Tongue (tissue), 1 donor: ENCODE measurements at regions not wholly inside any gene's neighbourhood (a gene's known extent, or its start where the extent isn't known, plus 50 kb on each side); places are given as distances from the start of the nearest gene placed in this dataset.
"Not testable (repeated sequence)": the region's sequence is repeated elsewhere in the genome, so short reads cannot be mapped to it uniquely, and the experiment has no call there.

Experiments
- DNase-seq: peaks from one replicate; pipeline ENCODE4 v3.0.0-alpha.2; 2015

DNA sequence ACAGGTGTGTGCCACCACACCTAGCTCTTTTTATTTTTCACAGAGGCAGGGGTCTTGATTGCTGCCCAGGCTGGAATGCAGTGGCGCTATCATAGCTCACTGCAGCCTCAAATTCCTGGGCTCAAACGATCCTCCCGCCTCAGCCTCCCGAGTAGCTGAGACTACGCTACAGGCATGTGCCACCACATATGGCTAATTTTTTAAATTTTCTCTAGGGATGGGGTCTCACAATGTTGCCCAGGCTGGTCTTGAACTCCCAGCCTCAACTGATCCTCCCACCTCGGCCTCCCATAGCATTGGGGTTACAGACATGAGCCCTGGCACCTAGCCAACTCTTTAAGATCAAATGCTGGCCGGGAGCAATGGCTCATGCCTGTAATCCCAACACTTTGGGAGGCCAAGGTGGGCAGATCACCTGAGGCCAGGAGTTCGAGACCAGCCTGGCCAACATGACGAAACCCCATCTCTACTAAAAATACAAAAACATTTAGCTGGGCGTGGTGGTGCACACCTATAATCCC, 50.6 kb upstream of the MYL10 start:
- DNase-seq = not testable (repeated sequence)

GRCh38 chr7:101680406-101681145, 51.5 kb upstream of the MYL10 start:
- DNase-seq = no peak

GRCh38 chr7:101681170-101682007, 52.3 kb upstream of the MYL10 start:
- DNase-seq = peak; percentile 91

DNA sequence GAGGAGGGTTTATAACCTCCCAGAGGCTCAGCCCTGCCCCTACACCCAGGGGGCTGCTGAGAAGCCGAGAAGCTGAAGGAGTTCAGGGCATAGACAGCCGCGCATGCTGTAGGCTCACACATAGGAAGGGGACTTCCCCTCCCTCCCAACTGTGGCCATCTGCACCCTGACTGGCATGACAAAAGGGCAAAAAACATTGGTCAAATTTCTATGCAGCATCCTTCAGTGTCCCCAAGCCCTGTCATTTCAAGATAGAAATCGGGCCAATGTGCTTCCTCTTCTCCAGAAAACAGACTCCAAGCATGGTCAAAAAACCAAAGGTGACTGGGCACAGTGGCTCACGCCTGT, 55.9 kb upstream of the MYL10 start:
- DNase-seq = no peak

DNA sequence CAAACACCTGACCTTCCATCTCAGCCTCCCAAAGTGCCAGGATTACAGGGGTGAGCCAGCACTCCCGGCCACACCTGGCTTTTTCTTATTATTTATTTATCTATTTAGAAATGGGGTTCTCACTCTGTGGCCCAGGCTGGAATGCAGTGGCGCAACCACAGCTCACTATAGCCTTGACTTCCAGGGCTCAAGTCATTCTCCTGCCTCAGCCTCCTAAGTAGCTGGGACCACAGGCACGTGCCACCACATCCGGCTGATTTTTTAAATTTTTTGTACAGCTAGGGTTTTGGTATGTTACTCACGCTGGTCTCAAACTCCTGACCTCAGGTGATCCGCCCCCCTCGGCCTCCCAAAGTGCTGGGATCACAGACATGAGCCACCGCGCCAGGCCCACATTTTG, 56.9 kb upstream of the MYL10 start:
- no peak for DNase-seq

DNA sequence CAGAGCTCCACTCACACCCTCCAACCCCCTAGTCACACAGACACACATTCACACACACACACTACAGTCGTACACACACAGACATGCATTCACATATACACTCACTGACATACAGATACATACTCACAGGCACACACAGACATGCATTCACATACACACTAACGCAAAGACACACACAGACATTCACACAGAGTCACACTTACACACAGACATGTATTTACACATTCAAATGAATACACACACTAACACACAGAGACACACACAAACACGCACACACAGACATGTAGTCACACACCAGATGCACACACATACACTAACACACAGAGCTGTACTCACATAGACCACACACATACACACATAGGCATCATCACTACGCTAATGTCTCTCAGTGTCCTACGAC, 58.0 kb upstream of the MYL10 start:
- no peak for DNase-seq

DNA sequence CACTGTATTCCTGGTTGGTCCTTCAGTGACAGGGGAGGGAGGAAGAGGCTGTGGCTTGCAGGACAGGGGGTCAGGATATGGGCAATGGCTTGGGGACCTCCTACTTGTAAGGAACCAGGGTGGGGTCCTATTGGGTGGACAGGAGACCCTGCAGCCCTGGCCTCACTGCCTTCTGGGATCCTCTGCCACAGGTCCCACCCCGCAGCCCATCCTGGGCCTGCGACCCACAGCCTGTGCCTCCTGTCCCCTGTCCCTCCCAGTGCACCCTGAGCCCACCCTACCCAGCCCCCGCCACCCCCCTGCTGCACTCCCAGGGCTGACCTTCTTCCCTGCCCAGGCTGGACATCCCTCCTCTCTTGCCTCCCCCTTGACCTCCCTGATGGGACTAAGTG, 58.7 kb upstream of the MYL10 start:
- DNase-seq = no peak

DNA sequence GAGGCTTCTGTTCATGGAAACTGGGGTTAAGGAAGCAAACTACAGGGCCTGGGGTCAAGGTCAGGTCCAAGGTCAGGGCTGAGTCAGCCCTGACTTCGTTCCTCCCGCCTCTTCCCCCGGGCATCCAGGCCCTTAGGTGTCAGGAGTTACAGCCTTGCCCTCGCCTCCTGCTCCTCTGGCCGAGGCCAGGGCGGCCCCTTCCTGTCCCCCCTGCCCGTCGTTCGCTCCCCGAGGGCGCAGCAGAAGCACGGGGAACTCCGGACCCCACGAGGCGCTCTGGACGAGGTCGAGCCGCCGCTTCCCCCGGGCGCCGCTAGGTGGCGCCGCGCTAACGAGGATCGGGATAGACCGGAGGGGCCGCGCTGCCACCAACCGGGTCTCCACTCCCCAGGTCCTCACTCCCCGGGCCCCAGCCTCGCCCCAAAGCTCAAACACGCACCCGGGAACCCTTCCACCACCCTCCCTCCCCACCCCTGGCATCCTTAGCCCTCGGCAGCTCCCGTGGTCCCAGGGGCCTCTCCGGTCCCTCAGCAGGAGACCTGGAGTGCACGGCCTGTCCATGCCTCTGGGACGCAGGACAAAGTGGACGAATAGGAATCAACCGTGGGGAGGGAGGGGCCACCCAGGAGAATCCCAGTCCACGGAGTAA, 59.2 kb upstream of the MYL10 start:
- peak; percentile 86 for DNase-seq

DNA sequence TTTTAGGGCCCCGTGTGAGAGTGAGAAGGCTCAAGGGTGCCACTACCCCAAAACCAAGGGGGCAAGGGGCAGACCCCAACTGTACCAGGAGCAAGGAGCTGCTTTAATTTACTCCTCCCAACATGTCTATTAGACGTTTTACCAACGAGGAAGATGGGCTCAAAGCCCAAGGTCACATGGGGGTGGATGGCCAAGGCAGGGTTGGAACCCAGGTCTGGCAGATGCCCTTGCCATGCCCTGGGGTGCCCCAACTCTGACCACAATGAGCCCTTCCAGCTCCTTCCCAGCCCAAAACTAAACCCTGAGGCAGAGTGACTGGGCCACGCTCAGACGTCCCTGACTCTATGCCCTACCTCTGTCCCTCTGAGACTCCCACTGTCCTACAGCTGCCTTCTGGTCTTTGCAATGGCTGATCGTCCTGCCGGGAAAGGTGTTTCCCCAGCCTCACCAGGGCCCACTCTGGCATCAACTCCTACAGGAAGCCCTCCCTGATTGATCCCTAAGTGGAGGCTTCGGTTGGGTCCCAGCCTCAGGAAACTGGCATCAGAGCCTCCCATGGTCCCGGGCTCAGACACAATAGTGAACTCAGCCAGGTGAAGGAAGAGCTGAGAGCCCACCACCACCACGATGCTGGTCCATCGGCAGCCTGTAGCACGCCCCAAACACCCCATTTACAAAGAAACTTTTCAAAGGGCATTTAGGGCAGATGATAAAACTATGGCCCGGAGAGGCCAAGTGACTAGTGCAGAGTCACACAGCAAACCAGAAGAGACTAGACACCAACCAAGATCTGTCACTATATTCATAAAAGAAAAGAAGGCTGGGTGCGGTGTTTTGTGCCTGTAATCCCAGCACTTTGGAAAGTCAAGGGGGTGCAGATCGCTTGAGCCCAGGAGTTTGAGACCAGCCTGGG, 60.2 kb upstream of the MYL10 start:
- no peak for DNase-seq

DNA sequence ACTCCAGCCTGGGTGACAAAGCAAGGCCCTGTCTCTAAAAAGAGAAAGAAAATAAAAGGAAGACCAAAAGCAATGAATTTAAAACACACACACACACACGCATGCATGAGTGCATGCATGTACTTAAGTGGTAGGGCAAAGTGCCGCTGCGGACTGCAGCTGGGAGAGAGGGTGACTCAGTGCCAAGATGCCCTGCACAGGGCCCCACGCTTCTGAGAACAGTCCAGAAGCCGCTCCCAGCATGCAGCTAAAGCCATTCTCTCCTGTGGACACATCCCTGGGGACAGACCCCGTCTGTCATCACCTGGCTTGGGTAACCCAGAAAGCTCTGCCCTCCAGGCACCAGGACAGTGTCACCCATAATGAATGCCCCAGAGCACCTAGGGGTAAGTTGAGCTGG, 61.0 kb upstream of the MYL10 start:
- DNase-seq = peak; percentile 56

- DNase-seq = peak; percentile 14
Observed at GRCh38 chr7:101691822-101692384, 62.8 kb upstream of the MYL10 start.

- DNase-seq = peak; percentile 24
Observed at GRCh38 chr7:101693498-101694091, 64.5 kb upstream of the MYL10 start.

- no peak for DNase-seq
Observed at GRCh38 chr7:101698964-101699363, 69.9 kb upstream of the MYL10 start.

DNA sequence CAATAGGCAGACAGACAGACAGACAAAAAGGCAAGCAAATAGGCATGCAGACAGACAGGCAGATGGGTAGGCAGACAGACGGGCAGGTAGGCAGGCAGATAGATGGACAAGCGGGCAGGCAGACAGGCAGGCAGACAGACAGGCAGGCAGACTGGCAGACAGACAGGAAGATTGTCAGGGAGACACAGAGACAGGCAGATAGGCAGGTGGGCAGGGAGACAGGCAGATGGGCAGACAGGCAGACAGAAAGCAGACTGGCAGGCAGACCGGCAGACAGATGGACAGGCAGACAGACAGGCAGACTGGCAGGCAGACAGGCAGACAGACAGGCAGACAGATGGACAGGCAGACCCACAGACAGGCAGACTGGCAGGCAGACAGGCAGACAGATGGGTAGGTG, 70.3 kb upstream of the MYL10 start:
- DNase-seq = no peak

- DNase-seq = no peak
Observed at GRCh38 chr7:101699881-101700823, 71.1 kb upstream of the MYL10 start.

DNA sequence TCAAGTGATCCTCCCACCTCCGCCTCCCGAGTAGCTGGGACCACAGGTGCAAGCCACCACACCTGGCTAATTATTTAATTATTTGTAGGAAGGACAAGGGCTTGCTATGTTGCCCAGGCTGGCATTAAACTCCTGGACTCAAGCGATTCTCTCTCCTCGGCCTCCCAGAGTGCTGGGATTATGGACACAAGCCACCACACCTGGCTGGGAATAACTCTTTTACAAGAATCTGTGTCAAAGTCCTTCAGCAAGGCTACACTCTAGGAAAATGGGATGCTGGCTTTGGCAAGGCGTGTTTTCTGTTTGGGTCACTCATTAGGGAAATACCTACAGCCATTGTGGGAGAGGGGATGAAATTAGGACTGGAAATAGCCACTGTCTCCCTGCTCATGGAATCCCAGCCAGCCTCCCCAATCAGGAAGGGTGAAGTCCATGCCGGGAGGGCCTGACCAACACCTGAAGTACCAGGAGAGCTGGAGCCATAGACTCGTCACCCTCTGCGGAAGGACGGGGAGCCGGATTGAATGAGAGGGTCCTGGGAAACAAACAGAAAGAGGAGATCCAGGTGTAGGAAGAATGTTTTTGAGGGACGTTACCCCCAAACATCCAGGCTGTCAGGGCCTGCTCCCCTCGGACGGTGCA, 72.2 kb upstream of the MYL10 start:
- DNase-seq = no peak

- DNase-seq = no peak
Observed at GRCh38 chr7:101702362-101702850, 73.3 kb upstream of the MYL10 start.

DNA sequence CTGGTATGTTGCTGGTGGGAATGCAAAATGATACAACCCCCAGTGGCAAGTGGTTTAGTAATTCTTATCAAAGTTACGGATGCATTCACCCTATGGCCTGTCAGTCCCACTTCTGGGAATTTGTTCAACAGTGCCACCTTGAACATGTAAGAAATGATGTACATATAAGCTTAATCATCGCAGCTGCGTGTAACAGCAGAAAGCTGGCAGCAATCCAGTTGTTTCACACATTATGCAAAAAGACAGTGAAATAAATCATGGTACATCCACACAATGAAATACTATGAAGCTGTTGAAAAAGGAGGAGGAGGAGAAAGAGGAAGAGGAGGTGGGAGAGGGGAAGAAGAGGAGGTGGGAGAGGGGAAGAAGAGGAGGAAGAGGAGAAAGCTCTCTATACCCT, 76.2 kb upstream of the MYL10 start:
- DNase-seq = no peak

GRCh38 chr7:101707587-101707986, 78.5 kb upstream of the MYL10 start:
- no peak for DNase-seq
